Trophoblast cell (in vitro differentiated cells and primary cell): ENCODE measurements at regions not wholly inside any gene's neighbourhood (a gene's known extent, or its start where the extent isn't known, plus 50 kb on each side); places are given as distances from the start of the nearest gene placed in this dataset.
A peak's percentile ranks its signal among the peaks of the same experiment; 100 is the strongest.

Experiments
- DNase-seq, 2 donors: peaks; one replicate each; pipeline ENCODE4 v3.0.0-alpha.2; 2016
- H2AFZ ChIP-seq: 2 replicates; pipeline ENCODE4 v1.6.1; 2013; ENCODE audit warnings: low read length, moderate library complexity, mild to moderate bottlenecking; ENCODE audit not compliant: insufficient read depth, poor library complexity
- H2AK5ac ChIP-seq: 2 replicates; pipeline ENCODE4 v1.6.1; 2013; ENCODE audit warnings: mild to moderate bottlenecking, low read length
- H2BK120ac ChIP-seq: 2 replicates; pipeline ENCODE4 v1.6.1; 2013; ENCODE audit warnings: low read length, mild to moderate bottlenecking, moderate library complexity; ENCODE audit not compliant: insufficient read depth, poor library complexity
- H2BK12ac ChIP-seq: 2 replicates; pipeline ENCODE4 v1.6.1; 2013; ENCODE audit warnings: mild to moderate bottlenecking, low read length, moderate library complexity
- H2BK5ac ChIP-seq: 2 replicates; pipeline ENCODE4 v1.6.1; 2013; ENCODE audit warnings: low read length, low read depth, moderate library complexity, mild to moderate bottlenecking; ENCODE audit not compliant: poor library complexity
- H3K14ac ChIP-seq: 2 replicates; pipeline ENCODE4 v1.6.1; 2013; ENCODE audit warnings: mild to moderate bottlenecking, low read length
- H3K18ac ChIP-seq: 2 replicates; pipeline ENCODE4 v1.6.1; 2013; ENCODE audit warnings: mild to moderate bottlenecking, low read length
- H3K23ac ChIP-seq: 2 replicates; pipeline ENCODE4 v1.6.1; 2013; ENCODE audit warnings: low read length
- H3K27ac ChIP-seq: 2 replicates; pipeline ENCODE4 v1.5.1; 2013; ENCODE audit warnings: low read depth, mild to moderate bottlenecking, inconsistent platforms, low read length, moderate library complexity
- H3K27me3 ChIP-seq: 2 replicates; pipeline ENCODE4 v1.6.1; 2013; ENCODE audit warnings: inconsistent platforms, mild to moderate bottlenecking, low read length, moderate library complexity; ENCODE audit not compliant: insufficient read depth
- H3K36me3 ChIP-seq, 2 experiments: 1 replicate in 1 of 2; 2 replicates in 1 of 2; pipeline ENCODE4 v1.6.1; 2013; ENCODE audit warnings: low read length in 2 of 2, mild to moderate bottlenecking in 2 of 2, moderate library complexity in 1 of 2; ENCODE audit not compliant: insufficient read depth in 2 of 2, control insufficient read depth in 1 of 2
- H3K4ac ChIP-seq: 2 replicates; pipeline ENCODE4 v1.6.1; 2013; ENCODE audit warnings: low read depth, mild to moderate bottlenecking, low read length, moderate library complexity
- H3K4me1 ChIP-seq, 2 experiments: 1 replicate in 1 of 2; 2 replicates in 1 of 2; pipeline ENCODE4 v1.6.1; 2013; ENCODE audit warnings: low read length in 2 of 2, mild to moderate bottlenecking in 2 of 2, moderate library complexity in 1 of 2; ENCODE audit not compliant: insufficient read depth in 2 of 2, control insufficient read depth in 1 of 2
- H3K4me2 ChIP-seq: 2 replicates; pipeline ENCODE4 v1.6.1; 2013; ENCODE audit warnings: inconsistent platforms, mild to moderate bottlenecking, low read length, moderate library complexity
- H3K4me3 ChIP-seq: 2 replicates; pipeline ENCODE4 v1.5.1; 2013; ENCODE audit warnings: mild to moderate bottlenecking, low read depth, low read length, inconsistent platforms
- H3K79me1 ChIP-seq: one replicate; pipeline ENCODE4 v1.6.1; 2013; ENCODE audit warnings: low read length
- H3K79me2 ChIP-seq: 2 replicates; pipeline ENCODE4 v1.6.1; 2013; ENCODE audit warnings: low read length, mild to moderate bottlenecking; ENCODE audit not compliant: control insufficient read depth, insufficient read depth, poor library complexity
- H3K9ac ChIP-seq: 2 replicates; pipeline ENCODE4 v1.6.1; 2013; ENCODE audit warnings: mild to moderate bottlenecking, low read length
- H3K9me3 ChIP-seq: 2 replicates; pipeline ENCODE4 v1.6.1; 2013; ENCODE audit warnings: low read depth, mild to moderate bottlenecking, control low read depth, inconsistent platforms, low read length; ENCODE audit not compliant: insufficient read depth
- H4K12ac ChIP-seq: 2 replicates; pipeline ENCODE4 v1.6.1; 2013; ENCODE audit warnings: low read depth, mild to moderate bottlenecking, low read length, moderate library complexity
- H4K8ac ChIP-seq: 2 replicates; pipeline ENCODE4 v1.6.1; 2013; ENCODE audit warnings: low read depth, mild to moderate bottlenecking, low read length, moderate library complexity
- H4K91ac ChIP-seq: one replicate; pipeline ENCODE4 v1.6.1; 2013; ENCODE audit warnings: low read depth, mild to moderate bottlenecking, low read length, moderate library complexity
- WGBS: extraction: QIAGEN DNeasy Blood & Tissue Kit; methylation state at CpG from one replicate; pipeline ENCODE4 v1.1.7; 2013; ENCODE audit warnings: missing lambda C conversion rate; ENCODE audit not compliant: insufficient read length, insufficient coverage; ENCODE audit errors: extremely low coverage; 5-methylcytosine and 5-hydroxymethylcytosine counted together

DNA sequence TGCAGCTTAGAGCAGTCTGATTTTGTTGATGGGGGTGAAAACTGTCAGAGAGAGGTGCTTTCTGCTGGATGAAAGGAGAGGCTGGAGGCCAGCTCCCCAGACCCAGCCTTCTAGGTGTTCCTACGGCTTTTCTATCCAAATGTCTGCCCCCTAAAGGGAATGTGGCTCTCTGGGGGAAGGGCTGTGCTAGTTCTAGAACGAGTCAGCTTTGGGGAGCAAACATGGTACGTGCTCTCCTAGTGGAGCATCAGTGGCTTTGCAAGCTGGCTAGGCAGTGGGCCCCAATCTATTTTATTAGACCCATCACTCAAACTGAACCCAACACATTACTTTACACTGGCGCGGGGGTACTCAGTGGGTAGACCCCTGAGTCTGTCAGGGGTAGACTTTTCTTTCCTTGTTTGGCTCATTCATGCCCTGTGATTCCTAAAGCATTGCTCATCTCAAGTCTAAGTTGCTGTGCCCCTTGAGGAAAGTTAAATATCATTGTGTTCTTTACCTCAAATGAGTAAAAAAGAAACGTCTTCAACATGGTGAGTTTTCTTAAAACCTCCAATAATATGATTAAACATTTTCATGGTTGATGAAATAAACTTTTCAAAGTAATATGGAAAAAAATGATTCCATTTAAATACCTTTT lies 254.9 kb downstream of the DLEU7 start:
- Histone ChIP-seq H2BK12ac (no peak overlapping the region), H3K4me2 (no peak overlapping the region), H2AFZ (no peak overlapping the region), H3K36me3 (no peaks in the 10 kb centered on the region), H3K18ac (no peak overlapping the region), H3K27ac (no peak overlapping the region), H3K9ac (no peak overlapping the region), H2BK120ac (no peak overlapping the region), H3K4me3 (no peak overlapping the region), H3K14ac (no peak overlapping the region), H3K79me2 (no peaks in the 10 kb centered on the region), H4K91ac (no peak overlapping the region), H4K8ac (no peak overlapping the region), H3K27me3 (no peaks in the 10 kb centered on the region), H2BK5ac (no peak overlapping the region), H3K4ac (no peak overlapping the region), H4K12ac (no peak overlapping the region), H3K23ac (no peak overlapping the region), H3K4me1 (no peaks in the 10 kb centered on the region), H2AK5ac (no peak overlapping the region), H3K79me1 (no peaks in the 10 kb centered on the region), H3K9me3 (no peaks in the 10 kb centered on the region)
- no CpG with 5 or more reads among the region's 6 CpGs for WGBS
- no peak for DNase-seq

DNA sequence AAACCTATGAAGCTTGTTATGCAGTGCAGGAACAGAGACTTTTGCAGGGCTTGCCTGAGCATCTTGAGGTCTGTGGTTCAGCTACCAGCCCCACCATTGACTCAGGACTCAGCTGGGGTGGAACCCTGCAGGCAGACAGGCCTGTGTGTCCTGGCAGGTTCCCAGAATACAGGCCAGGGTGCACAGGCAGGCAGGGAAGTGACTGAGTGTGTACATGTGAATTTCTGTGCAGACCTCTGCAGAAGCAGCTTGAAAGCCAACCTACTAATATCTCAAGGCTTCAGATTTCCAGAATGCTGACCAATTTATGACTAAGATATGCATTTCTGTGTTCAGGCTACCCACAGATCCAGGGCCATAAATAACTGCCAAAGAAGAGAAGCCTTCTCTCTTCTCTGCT lies 254.4 kb downstream of the DLEU7 start:
- no peak overlapping the region for H4K12ac ChIP-seq
- no peaks in the 10 kb centered on the region for H3K27me3 ChIP-seq
- no peak overlapping the region for H2BK5ac ChIP-seq
- H3K4me3 ChIP-seq, result no peak overlapping the region
- H3K9me3 ChIP-seq, result no peaks in the 10 kb centered on the region
- no peak overlapping the region for H3K18ac ChIP-seq
- H3K14ac ChIP-seq, result no peak overlapping the region
- H3K36me3 ChIP-seq, result no peaks in the 10 kb centered on the region
- H2BK12ac ChIP-seq, result no peak overlapping the region
- H4K91ac ChIP-seq, result no peak overlapping the region
- H3K79me1 ChIP-seq, result no peaks in the 10 kb centered on the region
- H2AK5ac ChIP-seq, result no peak overlapping the region
- H4K8ac ChIP-seq, result no peak overlapping the region
- H3K27ac ChIP-seq, result no peak overlapping the region
- H3K4me2 ChIP-seq, result no peak overlapping the region
- no peak overlapping the region for H3K23ac ChIP-seq
- H2AFZ ChIP-seq, result no peak overlapping the region
- H3K79me2 ChIP-seq, result no peaks in the 10 kb centered on the region
- H3K4ac ChIP-seq, result no peak overlapping the region
- no peak for DNase-seq
- H3K4me1 ChIP-seq, result no peaks in the 10 kb centered on the region
- no peak overlapping the region for H2BK120ac ChIP-seq
- no peak overlapping the region for H3K9ac ChIP-seq

- no peak overlapping the region for H2BK5ac ChIP-seq
- H3K9ac ChIP-seq, result no peak overlapping the region
- no peak overlapping the region for H3K23ac ChIP-seq
- H3K36me3 ChIP-seq, result no peaks in the 10 kb centered on the region
- no peak overlapping the region for H3K27ac ChIP-seq
- H3K27me3 ChIP-seq, result no peaks in the 10 kb centered on the region
- no peak overlapping the region for H3K4me2 ChIP-seq
- no CpG with 5 or more reads among the region's 2 CpGs for WGBS
- no peak overlapping the region for H2AK5ac ChIP-seq
- H2BK120ac ChIP-seq, result no peak overlapping the region
- no peaks in the 10 kb centered on the region for H3K9me3 ChIP-seq
- no peak overlapping the region for H3K4ac ChIP-seq
- no peaks in the 10 kb centered on the region for H3K79me2 ChIP-seq
- no peaks in the 10 kb centered on the region for H3K79me1 ChIP-seq
- H3K18ac ChIP-seq, result no peak overlapping the region
- DNase-seq, result peak; percentile 40 to 57
- H4K91ac ChIP-seq, result no peak overlapping the region
- no peak overlapping the region for H4K8ac ChIP-seq
- H3K14ac ChIP-seq, result no peak overlapping the region
- no peak overlapping the region for H2AFZ ChIP-seq
- no peak overlapping the region for H4K12ac ChIP-seq
- H3K4me1 ChIP-seq, result no peaks in the 10 kb centered on the region
- no peak overlapping the region for H2BK12ac ChIP-seq
- H3K4me3 ChIP-seq, result no peak overlapping the region
Observed at GRCh38 chr13:50589651-50590054, 253.8 kb downstream of the DLEU7 start.

- no peaks in the 10 kb centered on the region for H3K79me2 ChIP-seq
- H4K91ac ChIP-seq, result no peak overlapping the region
- no peak overlapping the region for H3K14ac ChIP-seq
- H2BK120ac ChIP-seq, result no peak overlapping the region
- H3K79me1 ChIP-seq, result no peaks in the 10 kb centered on the region
- no peaks in the 10 kb centered on the region for H3K9me3 ChIP-seq
- H3K36me3 ChIP-seq, result no peaks in the 10 kb centered on the region
- H2AFZ ChIP-seq, result no peak overlapping the region
- no peak overlapping the region for H4K12ac ChIP-seq
- no peak overlapping the region for H2AK5ac ChIP-seq
- H3K4ac ChIP-seq, result no peak overlapping the region
- H3K27ac ChIP-seq, result no peak overlapping the region
- H4K8ac ChIP-seq, result no peak overlapping the region
- no peaks in the 10 kb centered on the region for H3K27me3 ChIP-seq
- no peak overlapping the region for H2BK12ac ChIP-seq
- no peak overlapping the region for H3K23ac ChIP-seq
- WGBS, result no CpG with 5 or more reads among the region's 2 CpGs
- no peak overlapping the region for H2BK5ac ChIP-seq
- H3K4me3 ChIP-seq, result no peak overlapping the region
- H3K4me2 ChIP-seq, result no peak overlapping the region
- no peaks in the 10 kb centered on the region for H3K4me1 ChIP-seq
- H3K9ac ChIP-seq, result no peak overlapping the region
- DNase-seq, result peak; percentile 23 to 79
- H3K18ac ChIP-seq, result no peak overlapping the region
Observed at GRCh38 chr13:50592412-50593155, 250.9 kb downstream of the DLEU7 start.
